Natural killer cell (primary cell): ENCODE measurements at regions not wholly inside any gene's neighbourhood (a gene's known extent, or its start where the extent isn't known, plus 50 kb on each side); places are given as distances from the start of the nearest gene placed in this dataset.

Experiments
- ATAC-seq, 3 donors: fragments of 150-1000 bp in 2 of 3; fragments of 200-7000 bp in 1 of 3; cut with Tn5 transposase; 1 replicate in 1 of 3; 2 replicates in 2 of 3; pipeline ENCODE4 v1.10.0; 2021; ENCODE audit warnings: mild to moderate bottlenecking in 2 of 3, moderate library complexity in 2 of 3
- DNase-seq, 2 donors: peaks; one replicate each; pipeline versions ENCODE4 v3.0.0 to v3.0.0-alpha.2; 2013 to 2021; ENCODE audit warnings: mixed read lengths in 1 of 2
- H3K27ac ChIP-seq: one replicate; pipeline ENCODE4 v1.5.1; 2013; ENCODE audit warnings: mild to moderate bottlenecking, low read length
- H3K27me3 ChIP-seq: one replicate; pipeline ENCODE4 v1.6.1; 2013; ENCODE audit warnings: low read length; ENCODE audit not compliant: control insufficient read depth, insufficient read depth
- H3K36me3 ChIP-seq: one replicate; pipeline ENCODE4 v1.6.1; 2013; ENCODE audit warnings: low read length; ENCODE audit not compliant: control insufficient read depth, insufficient read depth
- H3K4me1 ChIP-seq: one replicate; pipeline ENCODE4 v1.6.1; 2013; ENCODE audit warnings: low read length; ENCODE audit not compliant: control insufficient read depth, insufficient read depth
- H3K4me3 ChIP-seq: one replicate; pipeline ENCODE4 v1.5.1; 2013; ENCODE audit warnings: low read length
- H3K9me3 ChIP-seq: one replicate; pipeline ENCODE4 v1.6.1; 2013; ENCODE audit warnings: low read length; ENCODE audit not compliant: control insufficient read depth, insufficient read depth
- H3K27ac Mint-ChIP-seq, 2 donors: one replicate each; pipeline ENCODE4 v1.8.0; 2022; ENCODE audit warnings: mild to moderate bottlenecking in 2 of 2, mixed read lengths in 2 of 2, moderate library complexity in 1 of 2
- H3K27me3 Mint-ChIP-seq, 2 donors: one replicate each; pipeline ENCODE4 v1.8.0; 2022; ENCODE audit warnings: low read depth in 2 of 2, mixed read lengths in 2 of 2
- H3K36me3 Mint-ChIP-seq: one replicate; pipeline ENCODE4 v1.8.0; 2022; ENCODE audit warnings: mixed read lengths
- H3K4me1 Mint-ChIP-seq, 2 donors: one replicate each; pipeline ENCODE4 v1.8.0; 2022; ENCODE audit warnings: mixed read lengths in 2 of 2
- H3K4me3 Mint-ChIP-seq: one replicate; pipeline ENCODE4 v1.8.0; 2022; ENCODE audit warnings: mild to moderate bottlenecking, moderate library complexity, mixed read lengths
- H3K9me3 Mint-ChIP-seq, 2 donors: one replicate each; pipeline ENCODE4 v1.8.0; 2022; ENCODE audit warnings: mixed read lengths in 2 of 2
- CTCF ChIP-seq: fragments of 200-600 bp; IDR thresholded peaks from one replicate; pipeline ENCODE4 v1.8.0; 2022; ENCODE audit warnings: antibody characterized with exemption
- WGBS: methylation state at CpG from one replicate; pipeline ENCODE4 v1.1.7; 2013; ENCODE audit warnings: missing lambda C conversion rate; ENCODE audit not compliant: insufficient coverage; 5-methylcytosine and 5-hydroxymethylcytosine counted together
- intact Hi-C: fragments of 100-400 bp; cut with micrococcal nuclease; formaldehyde crosslinking; loops from one replicate; pipeline ENCODE4 v1.14.2; 2022

GRCh38 chr12:66061076-66061475, 69.5 kb downstream of the LLPH start:
- WGBS: 91% methylated on average over 1 of the region's 3 CpGs
- no peaks in the 10 kb centered on the region for H3K36me3 Mint-ChIP-seq
- Histone ChIP-seq H3K27me3 (peaks cover 2% of the 10 kb centered on the region), H3K4me3 (no peak overlapping the region), H3K27ac (no peak overlapping the region), H3K9me3 (no peaks in the 10 kb centered on the region), H3K4me1 (no peaks in the 10 kb centered on the region), H3K36me3 (no peaks in the 10 kb centered on the region)
- no peak overlapping the region for H3K27ac Mint-ChIP-seq
- intact Hi-C loops: no loop called here
- peaks cover 13 to 56% of the 10 kb centered on the region in 2 donors for H3K27me3 Mint-ChIP-seq
- no peak overlapping the region for H3K4me3 Mint-ChIP-seq
- DNase-seq: no peak
- H3K4me1 Mint-ChIP-seq: peaks cover 0 to under 1% of the 10 kb centered on the region in 2 donors
- H3K9me3 Mint-ChIP-seq: no peaks in the 10 kb centered on the region
- no peak for TF ChIP-seq CTCF
- ATAC-seq: no peak

GRCh38 chr12:66060163-66060907, 70.2 kb downstream of the LLPH start:
- peaks cover 13 to 49% of the 10 kb centered on the region in 2 donors for H3K27me3 Mint-ChIP-seq
- TF ChIP-seq CTCF: no peak
- no peaks in the 10 kb centered on the region for H3K36me3 Mint-ChIP-seq
- DNase-seq (no peak), ATAC-seq (no peak)
- H3K27ac ChIP-seq: no peak overlapping the region
- no peaks in the 10 kb centered on the region for H3K4me1 ChIP-seq
- intact Hi-C loops: no loop called here
- H3K4me3 Mint-ChIP-seq: no peak overlapping the region
- no peaks in the 10 kb centered on the region for H3K9me3 Mint-ChIP-seq
- no peak overlapping the region for H3K4me3 ChIP-seq
- H3K9me3 ChIP-seq: no peaks in the 10 kb centered on the region
- no peaks in the 10 kb centered on the region for H3K27me3 ChIP-seq
- WGBS: no CpG with 5 or more reads among the region's 2 CpGs
- no peaks in the 10 kb centered on the region for H3K36me3 ChIP-seq
- no peaks in the 10 kb centered on the region for H3K4me1 Mint-ChIP-seq
- no peak overlapping the region for H3K27ac Mint-ChIP-seq

- no peaks in the 10 kb centered on the region for H3K4me1 ChIP-seq
- peaks cover 9 to 45% of the 10 kb centered on the region in 2 donors for H3K27me3 Mint-ChIP-seq
- no peaks in the 10 kb centered on the region for H3K9me3 Mint-ChIP-seq
- no peak overlapping the region for H3K4me3 ChIP-seq
- DNase-seq (no peak), ATAC-seq (no peak)
- no peaks in the 10 kb centered on the region for H3K9me3 ChIP-seq
- WGBS: 89% methylated on average over 5 of the region's 5 CpGs
- H3K36me3 Mint-ChIP-seq: no peaks in the 10 kb centered on the region
- no peak for TF ChIP-seq CTCF
- no peaks in the 10 kb centered on the region for H3K27me3 ChIP-seq
- no peak overlapping the region for H3K27ac Mint-ChIP-seq
- H3K4me3 Mint-ChIP-seq: no peak overlapping the region
- no peak overlapping the region for H3K27ac ChIP-seq
- H3K36me3 ChIP-seq: no peaks in the 10 kb centered on the region
- no peaks in the 10 kb centered on the region for H3K4me1 Mint-ChIP-seq
- intact Hi-C loops: no loop called here
Observed at GRCh38 chr12:66059666-66060065, 70.9 kb downstream of the LLPH start.

GRCh38 chr12:66058554-66058953, 72.0 kb downstream of the LLPH start:
- no peak for TF ChIP-seq CTCF
- Mint-ChIP-seq H3K27ac (no peak overlapping the region), H3K36me3 (no peaks in the 10 kb centered on the region), H3K4me1 (no peaks in the 10 kb centered on the region), H3K4me3 (no peak overlapping the region), H3K27me3 (peaks cover 6 to 39% of the 10 kb centered on the region in 2 donors), H3K9me3 (no peaks in the 10 kb centered on the region)
- Histone ChIP-seq H3K27me3 (no peaks in the 10 kb centered on the region), H3K4me1 (no peaks in the 10 kb centered on the region), H3K9me3 (no peaks in the 10 kb centered on the region), H3K36me3 (no peaks in the 10 kb centered on the region), H3K4me3 (no peak overlapping the region), H3K27ac (no peak overlapping the region)
- no peak for DNase-seq
- intact Hi-C loops: no loop called here
- 88% methylated on average over 3 of the region's 3 CpGs for WGBS
- ATAC-seq: no peak
